HG03442 (cell line): ENCODE measurements at regions not wholly inside any gene's neighbourhood (a gene's known extent, or its start where the extent isn't known, plus 50 kb on each side); places are given as distances from the start of the nearest gene placed in this dataset.
"Not testable (repeated sequence)": the region's sequence is repeated elsewhere in the genome, so short reads cannot be mapped to it uniquely, and the experiment has no call there.

ENCODE experiments used
- ATAC-seq: cut with Tn5 transposase; IDR thresholded peaks from one replicate; pipeline ENCODE4 v1.9.1; 2021; ENCODE audit warnings: mild to moderate bottlenecking, moderate library complexity; ENCODE audit not compliant: unreplicated experiment

DNA sequence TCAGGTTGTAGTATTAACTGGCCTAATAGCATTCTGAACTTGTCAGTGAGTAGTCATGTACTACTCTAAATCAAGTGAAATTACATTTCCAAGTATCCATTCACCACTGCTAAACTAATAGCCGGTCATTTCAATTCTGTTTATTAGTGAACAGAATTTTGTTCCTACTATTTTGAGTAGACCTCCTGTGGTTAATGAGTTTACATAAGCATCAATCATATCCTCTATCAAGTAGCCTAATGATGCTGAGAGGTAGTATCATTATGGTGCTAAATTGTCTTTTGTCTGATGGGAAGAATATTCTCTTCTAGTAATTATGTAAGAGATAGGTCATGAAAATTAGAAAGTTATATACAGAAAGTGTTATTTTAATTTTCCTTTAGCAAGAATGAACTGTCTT lies 602.8 kb downstream of the KCNT2 start:
- ATAC-seq, result no peak

DNA sequence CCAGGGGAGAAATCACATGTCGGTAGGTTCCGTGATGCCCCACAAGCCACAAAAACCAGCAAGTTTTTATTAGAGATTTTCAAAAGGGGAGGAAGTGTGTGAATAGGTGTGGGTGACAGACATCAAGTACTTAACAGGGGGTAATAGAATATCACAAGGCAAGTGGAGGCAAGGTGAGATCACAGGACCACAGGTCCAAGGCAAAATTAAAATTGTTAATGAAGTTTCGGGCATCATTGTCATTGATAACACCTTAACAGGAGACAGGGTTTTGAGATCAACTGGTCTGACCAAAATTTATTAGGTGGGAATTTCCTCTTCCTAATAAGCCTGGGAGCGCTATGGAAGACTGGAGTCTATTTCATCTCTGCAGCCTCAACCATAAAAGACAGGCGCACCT lies 603.9 kb downstream of the KCNT2 start:
- ATAC-seq, result not testable (repeated sequence)

DNA sequence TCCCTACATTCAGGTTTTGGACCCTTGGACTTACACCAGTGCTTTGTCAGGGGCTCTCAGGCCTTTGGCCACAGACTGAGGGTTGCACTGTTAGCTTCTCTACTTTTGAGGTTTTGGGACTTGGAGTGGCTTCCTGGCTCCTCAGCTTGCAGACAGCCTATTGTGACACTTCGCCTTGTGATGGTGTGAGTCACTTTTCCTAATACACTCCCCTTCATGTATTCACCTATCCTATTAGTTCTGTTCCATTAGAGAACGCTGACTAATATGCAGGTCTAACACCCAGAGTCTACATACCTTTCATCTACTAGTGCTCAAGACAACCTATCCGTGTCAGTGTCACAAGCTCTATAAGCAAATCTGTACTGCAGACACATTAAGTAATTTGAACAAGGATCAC lies 605.3 kb downstream of the KCNT2 start:
- ATAC-seq, result no peak

DNA sequence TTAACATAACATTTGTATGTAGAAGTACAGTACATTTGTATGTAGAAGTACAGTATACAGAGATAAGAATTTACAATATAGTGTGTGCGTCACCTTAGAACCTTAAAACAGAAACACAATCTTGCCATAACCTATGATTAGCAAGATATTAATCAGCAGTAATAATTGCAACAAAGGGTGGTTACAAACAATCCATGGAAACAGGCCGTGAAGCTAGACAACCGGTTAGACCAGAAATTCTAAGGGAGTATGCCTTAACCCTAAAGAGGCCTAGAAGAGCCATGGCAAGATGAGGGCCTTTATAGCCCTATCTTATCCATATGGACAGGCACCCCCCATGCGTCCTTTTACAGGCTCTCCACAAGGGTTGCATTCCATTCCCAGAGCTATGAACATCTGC lies 605.9 kb downstream of the KCNT2 start:
- not testable (repeated sequence) for ATAC-seq

DNA sequence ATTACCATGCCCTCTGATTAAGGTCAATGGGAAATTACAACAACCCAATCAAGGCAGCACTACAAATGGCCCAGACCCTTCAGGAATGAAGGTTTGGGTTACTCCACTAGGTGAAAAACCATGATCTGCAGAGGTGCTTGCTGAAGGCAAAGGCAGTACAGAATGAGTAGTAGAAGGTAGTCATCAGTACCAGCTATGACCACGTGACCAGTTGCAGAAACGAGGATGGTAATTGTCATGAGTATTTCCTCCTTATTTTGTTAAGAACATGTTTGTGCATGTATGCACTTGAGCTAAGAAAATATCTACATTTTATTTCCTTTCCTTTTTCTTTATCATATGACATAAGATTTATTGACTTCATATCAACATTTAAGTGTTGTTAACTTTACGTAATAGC lies 607.1 kb downstream of the KCNT2 start:
- no peak for ATAC-seq

DNA sequence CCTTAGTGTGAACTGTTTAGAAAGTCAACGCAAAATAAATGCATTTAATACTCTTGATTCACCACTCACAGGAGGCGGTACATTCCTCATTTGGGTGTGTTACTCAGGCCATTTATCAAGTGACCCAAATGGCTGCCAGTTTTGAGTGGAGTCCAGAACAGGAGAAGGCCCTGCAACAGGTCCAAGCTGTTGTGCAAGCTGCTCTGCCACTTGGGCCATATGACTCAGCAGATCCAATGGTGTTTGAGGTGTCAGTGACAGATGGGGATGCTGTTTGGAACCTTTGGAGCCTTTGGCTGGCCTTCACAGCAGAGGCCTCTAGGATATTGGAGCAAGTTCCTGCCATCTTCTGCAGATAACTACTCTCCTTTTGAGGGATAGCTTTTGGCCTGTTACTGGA lies 609.2 kb downstream of the KCNT2 start:
- ATAC-seq, result no peak

DNA sequence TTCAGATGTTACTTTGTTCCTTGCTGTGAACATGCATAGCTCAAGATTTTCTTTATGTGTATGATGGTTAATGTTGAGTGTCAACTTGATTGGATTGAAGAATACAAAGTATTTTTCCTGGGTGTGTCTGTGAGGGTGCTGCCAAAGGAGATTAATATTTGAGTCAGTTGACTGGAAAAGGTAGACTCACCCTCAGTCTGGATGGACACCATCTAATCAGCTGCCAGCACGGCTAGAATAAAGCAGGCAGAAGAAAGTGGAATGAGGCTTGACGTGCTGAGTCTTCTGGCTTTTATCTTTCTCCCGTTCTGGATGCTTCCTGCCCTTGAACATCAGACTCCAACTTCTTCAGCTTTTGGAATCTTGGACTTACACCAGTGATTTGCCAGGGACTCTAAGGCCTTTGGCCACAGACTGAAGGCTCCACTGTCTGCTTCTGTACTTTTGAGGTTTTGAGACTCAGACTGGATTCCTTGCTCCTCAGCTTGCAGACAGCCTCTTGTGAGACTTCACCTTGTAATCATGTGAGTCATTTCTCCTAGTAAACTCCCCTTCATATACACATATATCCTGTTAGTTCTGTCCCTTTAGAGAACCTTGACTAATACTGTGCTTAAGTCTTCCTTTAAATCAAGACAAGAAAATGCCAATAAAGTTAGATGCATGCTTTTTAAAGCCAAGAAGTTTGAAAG lies 626.6 kb downstream of the KCNT2 start:
- ATAC-seq, result no peak

DNA sequence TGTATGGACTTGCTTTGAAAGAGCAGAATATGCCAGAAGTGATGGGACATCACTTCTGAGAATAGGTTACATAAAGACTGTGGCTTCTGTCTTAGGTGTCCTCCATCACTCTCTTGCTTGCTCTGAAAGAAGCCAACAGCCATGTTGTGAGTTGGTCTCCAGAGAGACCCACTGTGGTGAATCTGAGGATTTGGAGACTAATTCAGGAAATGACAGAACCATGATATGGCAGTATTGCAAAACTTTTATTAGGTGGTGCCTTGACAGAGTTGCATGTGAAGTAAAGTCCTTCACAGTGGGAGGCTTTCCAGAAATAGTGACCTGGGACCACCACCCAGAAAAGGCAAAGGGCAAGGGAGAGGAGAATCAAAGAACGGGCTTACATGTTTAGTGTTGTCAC lies 628.6 kb downstream of the KCNT2 start:
- ATAC-seq, result no peak

DNA sequence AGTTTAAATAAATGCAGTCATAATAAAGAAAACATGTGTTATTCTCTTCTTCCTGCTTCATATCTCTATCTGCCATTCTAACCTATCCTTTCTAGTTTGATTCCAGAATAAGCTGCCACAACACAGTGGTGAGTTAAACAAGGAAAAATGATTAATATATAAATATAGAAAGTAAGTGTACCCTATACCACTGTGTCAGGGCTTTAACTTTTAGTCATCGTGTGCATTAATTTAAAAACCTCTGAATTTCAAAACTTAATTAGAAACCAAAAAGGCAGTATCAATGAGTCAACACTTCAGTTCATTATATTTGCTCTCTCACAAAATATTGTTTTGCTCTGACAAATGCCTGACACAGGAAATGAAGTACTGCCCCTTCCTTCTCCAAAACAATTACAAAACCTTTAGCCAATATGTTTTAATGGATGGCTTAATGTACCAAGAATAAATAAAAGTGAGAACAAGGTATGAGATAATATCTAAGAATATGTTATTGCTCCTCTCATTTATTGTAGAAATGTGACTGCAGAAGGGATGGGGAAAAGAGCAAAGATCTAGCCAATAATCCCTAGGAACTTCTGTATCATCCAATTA lies 634.8 kb downstream of the KCNT2 start:
- ATAC-seq, result no peak

DNA sequence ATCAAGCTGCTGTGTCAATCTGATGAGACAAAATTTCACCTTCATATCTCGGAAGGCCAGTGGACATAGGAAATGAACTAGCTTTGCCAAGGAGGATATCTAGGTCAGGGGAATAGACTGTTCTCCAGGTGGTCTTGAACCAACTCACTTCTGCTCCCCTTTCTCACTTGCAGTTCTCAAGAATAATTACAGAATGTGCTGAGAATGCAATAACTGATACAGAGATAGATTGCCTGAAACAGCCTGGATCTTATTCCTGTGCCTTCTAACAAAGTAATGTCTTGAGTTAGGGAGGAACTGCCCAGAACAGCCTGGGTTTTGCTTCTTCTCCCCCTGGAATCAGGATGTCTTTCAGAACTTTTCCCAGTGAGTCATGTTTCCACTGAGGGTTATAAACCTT lies 636.7 kb downstream of the KCNT2 start:
- ATAC-seq, result no peak

DNA sequence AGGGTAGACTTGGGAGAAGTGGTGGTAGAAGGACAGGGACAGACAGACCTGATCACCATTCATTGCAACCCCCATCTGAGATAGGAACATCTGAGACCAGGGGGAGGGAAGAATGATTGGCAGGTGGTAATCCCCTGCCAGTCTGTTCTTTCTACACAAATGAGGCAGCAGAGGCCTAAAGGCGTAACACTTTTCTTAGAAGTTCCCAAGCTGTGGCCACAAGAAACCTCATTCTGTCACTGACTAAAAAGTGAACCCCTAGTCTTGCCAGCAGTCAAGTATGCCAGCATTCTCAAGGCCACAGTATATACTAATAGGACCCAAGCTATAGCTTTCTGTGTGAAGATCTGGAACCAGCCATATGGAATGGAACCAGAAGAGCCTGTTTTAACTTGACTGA lies 638.0 kb downstream of the KCNT2 start:
- no peak for ATAC-seq

DNA sequence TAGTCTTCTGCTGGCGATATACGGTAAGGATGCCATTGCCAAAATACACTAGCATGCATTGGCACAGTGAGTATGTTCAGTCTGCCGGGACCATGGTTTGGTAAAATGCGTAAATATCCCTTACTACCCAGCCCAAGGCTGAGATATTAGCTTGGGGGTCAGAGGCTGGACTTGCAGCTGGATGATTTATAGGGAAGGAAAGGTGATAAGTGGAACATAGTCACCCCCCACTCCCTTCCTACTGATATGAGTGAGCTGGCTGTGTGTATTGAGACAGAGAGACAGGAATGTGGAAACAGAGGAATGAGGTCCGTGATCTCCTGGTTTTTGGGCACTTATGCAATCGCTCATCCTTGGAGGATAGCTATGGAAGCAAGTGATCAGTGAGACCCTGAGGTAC lies 642.8 kb downstream of the KCNT2 start:
- ATAC-seq, result no peak

DNA sequence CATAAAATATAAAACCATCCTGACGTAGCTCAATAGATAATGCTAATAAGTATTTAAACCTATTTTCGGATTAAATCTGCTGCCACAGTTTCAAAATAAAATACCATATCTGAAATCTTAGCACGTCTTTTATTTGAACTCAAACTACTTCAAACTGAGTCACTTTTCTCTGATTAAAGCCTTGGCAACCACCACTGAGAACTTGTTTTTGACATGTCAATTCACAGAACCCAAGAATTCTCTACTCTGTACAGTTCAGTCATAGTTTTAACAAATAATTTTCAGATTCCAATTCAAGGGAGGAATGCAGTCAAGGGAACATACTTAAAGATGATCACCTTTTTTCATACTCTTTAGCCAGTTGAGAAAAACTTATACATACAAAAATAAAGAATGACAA lies 643.2 kb downstream of the KCNT2 start:
- no peak for ATAC-seq

DNA sequence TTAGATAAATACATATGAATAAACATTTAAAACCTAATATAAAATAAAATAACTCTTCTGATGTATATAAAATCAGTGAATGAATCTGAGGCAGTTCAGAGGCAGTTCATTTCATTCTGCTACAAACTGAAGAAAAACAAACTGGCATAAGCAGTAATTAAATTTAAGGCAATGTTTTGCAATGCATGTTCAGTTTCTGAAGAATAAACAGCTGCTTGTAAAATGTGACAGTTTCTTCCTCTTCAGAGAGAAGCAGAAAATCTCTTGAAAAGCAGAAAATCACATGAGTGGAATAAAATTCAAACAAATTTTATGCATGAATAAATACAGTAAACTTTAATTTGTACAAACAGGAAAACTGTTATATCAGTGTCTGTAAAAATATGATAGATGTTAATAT lies 643.7 kb downstream of the KCNT2 start:
- ATAC-seq, result no peak

DNA sequence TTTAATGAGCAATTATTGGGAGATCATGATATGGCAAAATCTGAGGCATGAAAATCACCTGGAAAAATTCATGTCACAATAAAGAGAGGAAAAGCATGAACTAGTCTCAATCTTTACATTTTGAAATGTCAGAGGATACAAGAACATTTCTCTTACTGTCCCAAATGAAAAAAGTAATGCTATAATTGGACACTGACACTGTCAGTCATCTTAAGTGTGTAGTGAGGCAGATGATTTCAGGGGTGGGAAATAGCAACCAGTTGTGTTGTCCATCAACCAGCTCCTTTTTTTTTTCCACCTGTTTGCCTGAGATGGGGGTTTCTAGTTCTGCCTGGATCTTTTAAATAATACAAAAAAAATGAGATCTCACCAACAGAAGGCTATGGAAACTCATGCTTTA lies 646.2 kb downstream of the KCNT2 start:
- ATAC-seq, result no peak

DNA sequence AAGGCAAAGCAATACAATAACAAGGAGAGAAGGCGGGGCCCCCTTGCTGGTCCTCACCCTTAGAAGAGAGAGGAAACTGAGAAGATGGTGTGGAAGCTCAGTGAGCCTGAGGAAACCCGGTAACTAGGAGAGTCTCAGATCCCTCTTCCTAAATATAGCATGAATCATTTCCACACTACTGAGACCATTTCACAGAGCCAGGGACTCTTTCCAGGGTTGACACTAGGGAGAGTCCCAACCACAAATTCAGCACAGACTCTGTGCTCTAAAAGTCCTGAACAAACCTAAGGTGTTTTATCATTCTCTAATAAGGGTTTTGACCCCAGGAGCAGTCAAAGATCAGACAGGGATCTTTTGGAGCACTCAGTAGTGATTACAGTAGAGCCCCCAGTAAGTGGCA lies 647.7 kb downstream of the KCNT2 start:
- ATAC-seq, result no peak

DNA sequence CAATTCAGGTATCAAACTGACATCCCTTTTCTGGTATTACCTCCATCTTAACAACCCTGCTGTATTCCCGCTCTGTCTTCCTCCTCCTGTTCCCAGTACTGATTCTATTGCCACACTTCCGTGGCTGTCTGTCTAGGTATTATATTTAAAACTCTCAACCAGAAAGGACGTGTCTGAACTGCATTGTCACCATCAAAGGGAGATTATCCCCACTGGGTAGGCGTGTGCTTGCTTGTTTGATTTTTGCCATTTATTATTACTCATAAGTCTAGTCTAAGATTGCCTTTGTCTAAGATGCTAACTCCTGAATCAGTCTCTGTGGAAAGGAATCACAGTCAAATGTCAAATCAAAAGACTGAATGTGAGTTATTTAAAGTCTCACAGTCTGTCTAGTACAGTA lies 650.1 kb downstream of the KCNT2 start:
- ATAC-seq, result no peak

DNA sequence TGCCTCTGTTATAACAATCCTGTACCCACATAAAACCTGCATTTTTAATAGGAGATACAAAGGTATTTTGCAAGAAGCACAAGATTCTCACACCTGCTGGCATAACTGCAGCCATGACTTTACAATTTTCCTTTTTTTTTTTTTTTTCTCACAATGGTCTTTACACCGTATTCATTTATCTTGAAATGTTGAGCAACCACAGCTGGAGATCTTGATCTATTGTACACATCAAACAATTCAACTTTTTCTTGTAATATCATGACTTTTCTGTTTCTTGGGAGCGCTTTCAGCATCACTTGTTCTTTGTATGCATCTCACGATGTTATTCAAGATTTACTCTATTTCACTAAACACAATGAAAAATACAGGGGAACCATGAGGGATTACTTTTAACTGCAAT lies 651.4 kb downstream of the KCNT2 start:
- ATAC-seq, result no peak

DNA sequence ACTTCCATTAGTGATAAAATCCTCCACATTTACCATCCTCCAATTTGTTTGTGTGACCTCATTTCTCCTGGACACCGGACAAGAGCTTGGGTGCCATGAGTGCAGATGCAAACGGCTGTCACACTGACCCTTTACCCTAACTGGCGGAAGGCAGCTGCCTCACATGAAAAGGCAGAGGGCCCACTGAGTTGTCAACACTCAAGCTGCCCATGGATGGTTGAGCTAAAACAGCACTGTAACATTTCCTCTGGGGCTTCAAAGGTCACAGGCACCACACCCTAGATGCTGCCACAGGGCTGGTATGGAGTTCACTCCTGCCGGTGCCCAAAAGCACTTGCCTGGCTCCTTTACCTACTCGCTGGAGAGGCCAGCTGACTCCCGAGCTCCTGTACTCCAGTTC lies 653.4 kb downstream of the KCNT2 start:
- ATAC-seq, result no peak

DNA sequence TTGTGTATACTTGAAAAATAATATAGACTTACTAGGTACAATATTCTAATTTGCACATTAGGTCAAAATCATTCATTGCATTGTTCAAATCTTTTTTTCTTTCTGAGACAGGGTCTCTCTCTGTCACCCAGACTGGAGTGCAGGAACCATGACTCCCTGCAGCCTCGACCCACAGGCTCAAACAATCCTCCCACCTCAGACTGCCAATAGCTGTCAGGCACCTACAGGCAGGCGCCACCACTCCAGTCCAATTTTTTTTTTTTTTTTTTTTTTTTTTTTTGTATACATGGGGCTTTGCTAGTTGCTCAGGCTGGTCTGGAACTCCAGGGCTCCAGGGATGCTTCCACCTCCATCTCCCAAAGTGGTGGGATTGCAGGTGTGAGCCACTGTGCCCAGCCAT lies 656.9 kb downstream of the KCNT2 start:
- ATAC-seq, result no peak

DNA sequence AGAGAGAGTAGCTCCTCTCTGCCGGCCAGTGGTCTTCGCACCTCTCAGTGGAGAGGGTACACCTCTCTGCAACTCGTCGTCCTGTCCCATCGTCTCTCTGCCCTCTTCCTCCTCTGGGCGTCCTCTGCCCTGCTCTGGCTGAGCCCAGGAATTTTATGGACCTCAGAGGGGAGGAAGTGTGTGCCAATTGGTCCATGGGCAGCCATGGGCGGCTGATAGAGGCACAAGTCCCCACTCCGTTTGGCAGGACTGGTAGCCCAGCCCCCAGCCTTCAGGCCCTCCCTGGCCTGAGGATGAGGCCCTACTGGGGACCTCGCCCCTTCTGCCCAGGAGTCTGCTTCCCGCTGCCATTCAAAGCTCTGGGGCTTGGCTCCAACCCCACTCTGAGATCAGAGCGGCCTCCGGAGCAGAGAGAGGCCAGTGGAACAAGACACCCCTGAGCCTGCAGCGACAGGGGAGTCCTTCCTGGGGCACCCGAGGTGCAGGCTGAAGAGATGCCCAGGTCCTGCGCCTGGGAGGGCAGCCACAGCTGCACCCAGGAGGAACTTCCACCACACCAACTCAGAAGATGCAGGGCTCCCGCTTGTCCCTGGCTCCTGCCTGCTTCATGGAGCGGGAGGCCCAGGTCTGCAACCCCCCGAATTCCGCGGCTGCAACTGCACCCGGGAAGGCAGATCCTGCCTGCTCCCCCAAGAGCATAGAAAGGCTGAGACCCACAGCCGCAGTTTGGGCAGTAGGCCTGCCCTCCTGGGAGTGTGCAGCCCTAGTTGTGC lies 659.9 kb downstream of the KCNT2 start:
- no peak for ATAC-seq

DNA sequence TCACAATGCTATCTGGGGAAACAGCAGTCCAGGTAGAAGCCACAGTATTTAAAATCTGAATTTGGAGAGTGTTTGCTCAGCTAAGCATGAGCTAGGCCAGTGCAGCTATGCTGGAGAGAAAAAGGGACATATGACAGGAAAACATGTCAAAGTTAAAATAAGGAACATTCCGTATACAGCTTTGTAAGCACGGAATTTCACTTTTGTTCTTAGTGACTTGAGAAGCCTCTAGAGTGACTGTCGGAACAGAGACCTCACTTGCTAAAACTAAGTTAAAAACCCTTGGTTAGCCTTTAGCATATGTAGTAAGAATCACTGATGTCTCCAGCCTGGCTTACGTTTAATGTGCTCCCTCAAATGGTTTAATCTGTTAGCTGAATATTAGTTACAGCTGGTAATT lies 661.7 kb downstream of the KCNT2 start:
- no peak for ATAC-seq
